Glutamatergic neuron (in vitro differentiated cells): ENCODE measurements at regions not wholly inside any gene's neighbourhood (a gene's known extent, or its start where the extent isn't known, plus 50 kb on each side); places are given as distances from the start of the nearest gene placed in this dataset.

ENCODE experiments used
- DNase-seq: peaks from one replicate; pipeline ENCODE4 v3.0.0; 2022
- H3K27ac Mint-ChIP-seq: one replicate; pipeline ENCODE4 v1.8.0; 2020; ENCODE audit warnings: mild to moderate bottlenecking, mixed read lengths, inconsistent platforms; ENCODE audit not compliant: unreplicated experiment
- H3K27me3 Mint-ChIP-seq: one replicate; pipeline ENCODE4 v1.8.0; 2020; ENCODE audit warnings: mild to moderate bottlenecking, moderate library complexity, mixed read lengths, inconsistent platforms; ENCODE audit not compliant: unreplicated experiment
- H3K36me3 Mint-ChIP-seq: one replicate; pipeline ENCODE4 v1.8.0; 2020; ENCODE audit warnings: mild to moderate bottlenecking, mixed read lengths, inconsistent platforms; ENCODE audit not compliant: unreplicated experiment
- H3K4me1 Mint-ChIP-seq: one replicate; pipeline ENCODE4 v1.8.0; 2020; ENCODE audit warnings: mild to moderate bottlenecking, low read depth, mixed read lengths, inconsistent platforms; ENCODE audit not compliant: unreplicated experiment
- H3K4me3 Mint-ChIP-seq: one replicate; pipeline ENCODE4 v1.8.0; 2020; ENCODE audit warnings: mild to moderate bottlenecking, mixed read lengths, inconsistent platforms; ENCODE audit not compliant: unreplicated experiment
- H3K9me3 Mint-ChIP-seq: one replicate; pipeline ENCODE4 v1.8.0; 2020; ENCODE audit warnings: mild to moderate bottlenecking, moderate library complexity, mixed read lengths, inconsistent platforms; ENCODE audit not compliant: unreplicated experiment
- CTCF ChIP-seq: fragments of 200-600 bp; sonication (generic); IDR thresholded peaks from one replicate; pipeline ENCODE4 v1.5.0; 2021; ENCODE audit not compliant: partially characterized antibody, unreplicated experiment

- Mint-ChIP-seq H3K4me3 (no peak overlapping the region), H3K9me3 (no peaks in the 10 kb centered on the region), H3K27ac (no peak overlapping the region), H3K4me1 (no peaks in the 10 kb centered on the region), H3K36me3 (no peaks in the 10 kb centered on the region), H3K27me3 (no peaks in the 10 kb centered on the region)
- no peak for DNase-seq
- no peak for TF ChIP-seq CTCF
These were observed 688.1 kb downstream of the TRAM1L1 start for GRCh38 chr4:116397291-116397690.

- no peak for DNase-seq
- H3K9me3 Mint-ChIP-seq = no peaks in the 10 kb centered on the region
- no peaks in the 10 kb centered on the region for H3K4me1 Mint-ChIP-seq
- no peak overlapping the region for H3K27ac Mint-ChIP-seq
- no peak for TF ChIP-seq CTCF
- H3K4me3 Mint-ChIP-seq = no peak overlapping the region
- no peaks in the 10 kb centered on the region for H3K27me3 Mint-ChIP-seq
- H3K36me3 Mint-ChIP-seq = no peaks in the 10 kb centered on the region
These were observed 690.0 kb downstream of the TRAM1L1 start for GRCh38 chr4:116395408-116395807.

GRCh38 chr4:116391020-116391419 lies 694.4 kb downstream of the TRAM1L1 start:
- Mint-ChIP-seq H3K27me3 (no peaks in the 10 kb centered on the region), H3K27ac (no peak overlapping the region), H3K36me3 (no peaks in the 10 kb centered on the region), H3K4me3 (no peak overlapping the region), H3K9me3 (no peaks in the 10 kb centered on the region), H3K4me1 (no peaks in the 10 kb centered on the region)
- DNase-seq = no peak
- TF ChIP-seq CTCF = no peak

DNA sequence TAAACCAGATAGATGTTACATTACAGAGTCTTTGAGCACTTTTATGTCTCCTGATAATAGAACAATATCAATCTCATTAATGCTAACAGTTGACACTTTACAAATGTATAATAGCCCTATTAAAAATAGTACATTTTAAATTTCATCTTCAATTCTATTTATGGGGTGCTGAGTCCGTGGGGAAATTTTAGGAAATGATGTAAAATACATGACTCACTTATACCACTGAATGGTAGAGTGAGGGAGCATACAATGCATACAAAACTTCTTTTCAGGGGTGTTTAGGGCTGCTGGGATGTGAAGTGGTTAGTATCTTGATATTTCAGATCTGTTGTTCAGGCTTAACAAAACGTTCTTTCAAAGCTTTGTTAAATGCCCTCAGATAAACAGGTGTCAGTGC lies 696.2 kb downstream of the TRAM1L1 start:
- no peak for DNase-seq
- Mint-ChIP-seq H3K36me3 (no peaks in the 10 kb centered on the region), H3K27ac (no peak overlapping the region), H3K4me1 (no peaks in the 10 kb centered on the region), H3K27me3 (no peaks in the 10 kb centered on the region), H3K9me3 (no peaks in the 10 kb centered on the region), H3K4me3 (no peak overlapping the region)
- TF ChIP-seq CTCF = no peak

DNA sequence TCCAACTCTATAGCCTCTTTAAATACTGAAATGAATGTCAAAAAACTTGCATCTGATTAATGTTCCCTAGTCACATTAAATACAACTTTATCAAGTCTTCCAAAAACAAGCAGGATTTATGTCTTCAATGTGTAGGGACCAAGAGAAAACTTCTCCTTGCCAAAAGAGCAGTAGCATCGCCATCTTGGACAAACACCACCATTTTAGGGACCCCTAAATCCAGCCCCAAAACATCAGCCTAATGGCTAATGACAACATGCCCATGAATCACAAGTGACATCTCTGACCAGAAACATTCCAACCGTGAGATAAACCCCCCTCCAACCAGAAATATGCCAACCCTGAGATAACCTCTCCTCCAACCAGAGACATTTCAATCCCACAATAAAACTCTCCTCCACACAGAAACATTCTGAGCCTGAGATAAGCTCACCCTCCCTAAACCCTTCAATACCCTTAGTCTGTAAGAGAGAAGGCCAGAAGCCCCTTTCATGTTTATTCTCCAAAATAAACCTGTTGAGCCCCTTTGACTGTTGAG lies 697.4 kb downstream of the TRAM1L1 start:
- Mint-ChIP-seq H3K9me3 (no peaks in the 10 kb centered on the region), H3K4me1 (no peaks in the 10 kb centered on the region), H3K27ac (no peak overlapping the region), H3K4me3 (no peak overlapping the region), H3K27me3 (no peaks in the 10 kb centered on the region), H3K36me3 (no peaks in the 10 kb centered on the region)
- DNase-seq = no peak
- TF ChIP-seq CTCF = no peak
